ENCODE measurements at regions not wholly inside any gene's neighbourhood (a gene's known extent, or its start where the extent isn't known, plus 50 kb on each side); places are given as distances from the start of the nearest gene placed in this dataset.
A peak's percentile ranks its signal among the peaks of the same experiment; 100 is the strongest.

GRCh38 chr1:202067188-202067974 lies 55.3 kb upstream of the GPR37L1 start:
- no peak for DNase-seq

- DNase-seq: no peak
Observed at GRCh38 chr1:202068596-202068995, 54.1 kb upstream of the GPR37L1 start.

- DNase-seq: peak; percentile 85
Observed at GRCh38 chr1:202069662-202070061, 53.1 kb upstream of the GPR37L1 start.

GRCh38 chr1:202072211-202072765 lies 50.4 kb upstream of the GPR37L1 start:
- no peak for DNase-seq
